BLaER1 (cell line): ENCODE measurements at regions not wholly inside any gene's neighbourhood (a gene's known extent, or its start where the extent isn't known, plus 50 kb on each side); places are given as distances from the start of the nearest gene placed in this dataset.

ENCODE experiments used
- H3K27ac ChIP-seq: shearing (Covaris generic); formaldehyde crosslinking; 2 replicates; pipeline ENCODE4 v1.8.1; 2022
- H3K27me3 ChIP-seq: shearing (Covaris generic); formaldehyde crosslinking; 2 replicates; pipeline ENCODE4 v1.8.1; 2022
- H3K36me3 ChIP-seq: shearing (Covaris generic); formaldehyde crosslinking; 2 replicates; pipeline ENCODE4 v1.8.1; 2022
- H3K4me1 ChIP-seq: shearing (Covaris generic); formaldehyde crosslinking; 2 replicates; pipeline ENCODE4 v1.8.1; 2022
- H3K4me2 ChIP-seq: shearing (Covaris generic); formaldehyde crosslinking; 2 replicates; pipeline ENCODE4 v1.8.1; 2022
- H3K4me3 ChIP-seq: shearing (Covaris generic); formaldehyde crosslinking; 2 replicates; pipeline ENCODE4 v1.8.1; 2022
- H3K9ac ChIP-seq: shearing (Covaris generic); formaldehyde crosslinking; 2 replicates; pipeline ENCODE4 v1.8.1; 2022
- H3K9me3 ChIP-seq: shearing (Covaris generic); formaldehyde crosslinking; 2 replicates; pipeline ENCODE4 v1.8.1; 2022
- H4K20me1 ChIP-seq: shearing (Covaris generic); formaldehyde crosslinking; 2 replicates; pipeline ENCODE4 v1.8.1; 2022
- Cebpa-rat ChIP-seq: shearing (Covaris generic); IDR thresholded peaks from 2 replicates; pipeline ENCODE4 v1.8.1; 2022

GRCh38 chr5:65085516-65085850, 316.8 kb downstream of the CWC27 start:
- TF ChIP-seq Cebpa-rat = no peak
- H3K9me3 ChIP-seq = no peaks in the 10 kb centered on the region
- H3K4me3 ChIP-seq = no peak overlapping the region
- no peaks in the 10 kb centered on the region for H4K20me1 ChIP-seq
- H3K9ac ChIP-seq = no peak overlapping the region
- H3K36me3 ChIP-seq = no peaks in the 10 kb centered on the region
- no peaks in the 10 kb centered on the region for H3K27me3 ChIP-seq
- no peaks in the 10 kb centered on the region for H3K4me1 ChIP-seq
- H3K4me2 ChIP-seq = no peak overlapping the region
- no peak overlapping the region for H3K27ac ChIP-seq

GRCh38 chr5:65086234-65086890, 317.6 kb downstream of the CWC27 start:
- Histone ChIP-seq H3K4me3 (no peak overlapping the region), H3K4me1 (no peaks in the 10 kb centered on the region), H3K27ac (no peak overlapping the region), H3K9me3 (peaks cover 4% of the 10 kb centered on the region; the same call in 1 of the 2 replicates), H3K4me2 (no peak overlapping the region), H3K36me3 (no peaks in the 10 kb centered on the region), H3K27me3 (no peaks in the 10 kb centered on the region), H4K20me1 (no peaks in the 10 kb centered on the region), H3K9ac (no peak overlapping the region)
- TF ChIP-seq Cebpa-rat = no peak

- H3K9ac ChIP-seq = no peak overlapping the region
- no peak overlapping the region for H3K4me2 ChIP-seq
- H3K27ac ChIP-seq = no peak overlapping the region
- H4K20me1 ChIP-seq = no peaks in the 10 kb centered on the region
- peaks cover 8% of the 10 kb centered on the region for H3K9me3 ChIP-seq
- no peaks in the 10 kb centered on the region for H3K36me3 ChIP-seq
- H3K4me1 ChIP-seq = no peaks in the 10 kb centered on the region
- no peak overlapping the region for H3K4me3 ChIP-seq
- no peaks in the 10 kb centered on the region for H3K27me3 ChIP-seq
- TF ChIP-seq Cebpa-rat = no peak
Observed at GRCh38 chr5:65087154-65087553, 318.4 kb downstream of the CWC27 start.

- H3K36me3 ChIP-seq = no peaks in the 10 kb centered on the region
- H3K27me3 ChIP-seq = no peaks in the 10 kb centered on the region
- peaks cover 12% of the 10 kb centered on the region for H3K9me3 ChIP-seq
- H3K4me1 ChIP-seq = no peaks in the 10 kb centered on the region
- H3K9ac ChIP-seq = no peak overlapping the region
- no peak for TF ChIP-seq Cebpa-rat
- no peaks in the 10 kb centered on the region for H4K20me1 ChIP-seq
- no peak overlapping the region for H3K4me2 ChIP-seq
- no peak overlapping the region for H3K27ac ChIP-seq
- no peak overlapping the region for H3K4me3 ChIP-seq
Observed at GRCh38 chr5:65094279-65094678, 325.5 kb downstream of the CWC27 start.

GRCh38 chr5:65098393-65098792, 329.7 kb downstream of the CWC27 start:
- no peak for TF ChIP-seq Cebpa-rat
- no peaks in the 10 kb centered on the region for H4K20me1 ChIP-seq
- H3K4me1 ChIP-seq = peaks cover 11% of the 10 kb centered on the region
- no peak overlapping the region for H3K4me3 ChIP-seq
- peaks cover 17% of the 10 kb centered on the region for H3K27me3 ChIP-seq
- no peaks in the 10 kb centered on the region for H3K9me3 ChIP-seq
- H3K9ac ChIP-seq = no peak overlapping the region
- H3K36me3 ChIP-seq = no peaks in the 10 kb centered on the region
- no peak overlapping the region for H3K27ac ChIP-seq
- H3K4me2 ChIP-seq = no peak overlapping the region
